NOMO-1 treated with DMSO at 0.1 percent for 48 hours (cell line): ENCODE measurements at regions not wholly inside any gene's neighbourhood (a gene's known extent, or its start where the extent isn't known, plus 50 kb on each side); places are given as distances from the start of the nearest gene placed in this dataset.

Experiments
- DNase-seq: peaks from one replicate; lab custom pipeline; 2025; ENCODE audit not compliant: unreplicated experiment; lab: John Stamatoyannopoulos, UW

DNA sequence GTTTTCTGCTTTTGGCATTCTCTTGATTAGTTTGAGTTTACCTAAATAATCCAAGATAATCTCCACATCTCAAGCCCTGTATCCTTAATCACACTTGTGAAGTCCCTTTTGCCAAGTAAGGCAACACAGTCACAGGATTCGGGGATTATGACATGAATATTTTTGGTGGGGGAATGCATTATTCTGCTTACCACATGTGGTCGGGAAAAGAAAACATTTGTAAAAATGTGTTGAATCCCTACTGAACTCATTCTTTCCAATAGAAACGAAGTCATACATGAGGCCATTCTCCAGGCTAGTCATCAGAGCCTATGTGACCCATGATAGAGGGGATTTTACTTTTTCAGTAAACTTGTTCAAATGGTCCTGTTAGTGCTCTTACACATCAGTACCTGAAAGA lies 58.5 kb upstream of the PRICKLE1 start:
- DNase-seq = no peak

DNA sequence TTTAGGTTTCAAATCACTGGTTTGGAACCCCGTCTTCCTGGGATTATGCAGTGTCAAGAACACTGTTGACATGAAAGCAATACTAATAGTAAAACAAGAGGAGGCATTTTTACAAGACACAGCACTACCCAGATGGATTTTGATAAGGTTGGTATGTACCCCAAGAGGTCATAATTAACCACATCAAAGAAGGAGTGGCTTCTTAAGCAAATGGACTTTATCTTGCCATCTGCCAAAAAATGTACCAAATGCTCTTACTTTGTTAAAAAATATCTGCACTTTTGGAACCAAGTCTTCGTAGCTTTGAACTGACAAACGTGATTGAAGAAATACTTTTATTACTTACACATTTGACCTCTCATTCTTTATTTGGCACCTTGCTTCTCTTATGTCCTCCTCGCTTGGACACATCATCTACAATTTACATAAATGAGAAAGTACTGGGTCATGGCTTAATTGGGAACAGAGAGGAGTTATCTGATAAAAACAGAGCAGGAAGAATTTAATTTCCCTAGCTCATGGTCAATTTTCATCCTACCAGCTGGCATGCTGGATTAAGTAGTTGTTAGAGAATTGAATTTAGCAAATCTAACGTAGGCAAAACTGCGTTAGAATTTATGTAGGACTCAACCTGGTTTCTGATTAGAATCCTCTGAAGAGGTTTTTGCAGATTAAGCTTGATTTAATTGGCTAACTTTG lies 54.5 kb upstream of the PRICKLE1 start:
- DNase-seq = no peak

DNA sequence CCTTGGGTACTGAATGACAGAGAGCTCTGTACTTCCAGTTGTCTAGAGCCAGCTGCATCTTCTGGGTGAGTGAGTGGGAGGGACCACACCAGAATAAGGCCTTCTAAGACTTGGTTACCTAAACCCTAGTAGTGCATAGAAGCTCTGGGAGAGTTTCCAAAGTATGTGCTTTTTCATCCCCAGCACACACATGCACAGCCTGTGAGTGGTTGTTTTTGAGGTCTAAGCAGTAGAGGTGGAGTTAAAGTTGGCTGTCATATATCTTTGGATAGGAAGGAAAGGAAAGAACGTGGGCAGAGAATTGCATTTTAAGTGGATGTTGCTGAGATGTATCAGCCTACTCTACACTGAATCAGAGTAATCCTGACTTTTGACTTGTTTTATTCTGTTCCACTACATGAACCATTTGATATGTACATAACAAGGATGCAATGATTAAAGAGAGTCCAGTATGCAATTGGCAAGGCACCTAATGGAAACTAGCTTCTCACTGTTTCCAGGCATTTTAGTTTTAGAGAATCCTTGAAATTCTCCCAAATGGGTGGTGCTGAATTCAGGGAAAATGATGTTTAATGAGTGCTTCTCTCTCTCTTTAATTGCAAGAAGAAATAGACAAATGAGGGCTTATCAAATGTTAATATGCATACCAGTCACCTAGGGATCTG lies 51.8 kb upstream of the PRICKLE1 start:
- no peak for DNase-seq

DNA sequence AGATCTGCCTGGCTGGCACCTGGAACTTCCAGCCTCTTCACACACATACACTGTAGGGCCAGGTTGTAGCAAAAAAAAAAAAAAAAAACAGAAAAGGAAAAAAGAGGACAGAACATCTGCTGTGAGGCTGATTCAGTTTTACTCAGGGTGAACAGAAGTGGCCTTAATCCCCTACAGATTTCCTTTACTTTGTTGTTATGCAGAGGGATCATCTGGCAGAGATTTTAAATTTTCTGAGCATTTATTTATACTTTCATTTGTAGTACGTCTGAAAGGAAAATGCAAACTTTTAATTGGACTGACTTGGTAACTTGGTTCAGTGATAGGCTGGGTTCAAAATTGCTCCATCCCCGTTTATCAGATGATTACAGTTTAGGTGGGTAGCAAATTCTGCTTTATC lies 50.8 kb upstream of the PRICKLE1 start:
- DNase-seq = no peak

DNA sequence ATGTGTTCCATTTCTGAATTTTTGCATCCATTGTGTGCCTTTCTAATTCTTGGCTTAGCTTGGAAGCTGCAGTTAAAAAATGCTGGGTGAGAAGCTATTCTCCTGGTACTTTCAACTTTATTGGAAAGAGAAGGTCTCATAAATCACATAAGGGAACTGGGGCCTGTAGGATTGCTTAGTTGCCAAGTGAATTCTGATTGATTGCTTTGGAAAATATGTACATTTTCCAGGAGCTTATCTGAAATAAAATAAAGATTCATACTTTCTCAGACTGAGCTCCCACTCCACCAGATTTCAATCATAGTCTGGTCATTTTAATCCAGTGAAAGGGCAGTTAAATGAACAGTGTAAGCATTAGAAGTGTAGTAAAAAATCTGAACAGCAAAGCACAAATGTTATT lies 50.0 kb upstream of the PRICKLE1 start:
- no peak for DNase-seq
